ENCODE measurements at regions not wholly inside any gene's neighbourhood (a gene's known extent, or its start where the extent isn't known, plus 50 kb on each side); places are given as distances from the start of the nearest gene placed in this dataset.

- H3K36me3 ChIP-seq (ENCODE audit: control insufficient read depth, insufficient read depth, low read length), result no peaks in the 10 kb centered on the region
- no peak for DNase-seq (ENCODE audit: low read depth)
- no peak for TF ChIP-seq CTCF (IDR thresholded peaks at IDR 0.05; ENCODE audit: insufficient read depth, low read length, poor library complexity, severe bottlenecking)
- no peak overlapping the region for H3K4me3 ChIP-seq (ENCODE audit: low read depth, low read length)
- H3K27me3 ChIP-seq (ENCODE audit: control insufficient read depth, insufficient read depth, low read length), result no peaks in the 10 kb centered on the region
These were observed 1202.3 kb downstream of the GALC start for GRCh38 chr14:86790408-86791364.

- Histone ChIP-seq H3K4me3 (ENCODE audit: low read depth, low read length) (no peak overlapping the region), H3K27me3 (ENCODE audit: control insufficient read depth, insufficient read depth, low read length) (no peaks in the 10 kb centered on the region), H3K36me3 (ENCODE audit: control insufficient read depth, insufficient read depth, low read length) (no peaks in the 10 kb centered on the region)
- no peak for TF ChIP-seq CTCF (IDR thresholded peaks at IDR 0.05; ENCODE audit: insufficient read depth, low read length, poor library complexity, severe bottlenecking)
- no peak for DNase-seq (ENCODE audit: low read depth)
These were observed 1204.8 kb downstream of the GALC start for GRCh38 chr14:86788224-86788623.

GRCh38 chr14:86787717-86788116, 1205.3 kb downstream of the GALC start:
- Histone ChIP-seq H3K36me3 (ENCODE audit: control insufficient read depth, insufficient read depth, low read length) (no peaks in the 10 kb centered on the region), H3K4me3 (ENCODE audit: low read depth, low read length) (no peak overlapping the region), H3K27me3 (ENCODE audit: control insufficient read depth, insufficient read depth, low read length) (no peaks in the 10 kb centered on the region)
- TF ChIP-seq CTCF (IDR thresholded peaks at IDR 0.05; ENCODE audit: insufficient read depth, low read length, poor library complexity, severe bottlenecking), result no peak
- DNase-seq (ENCODE audit: low read depth), result peak; percentile 51

- TF ChIP-seq CTCF (IDR thresholded peaks at IDR 0.05; ENCODE audit: insufficient read depth, low read length, poor library complexity, severe bottlenecking), result no peak
- H3K4me3 ChIP-seq (ENCODE audit: low read depth, low read length), result no peak overlapping the region
These were observed 1210.8 kb downstream of the GALC start for GRCh38 chr14:86782092-86782580.

GRCh38 chr14:86780876-86781510, 1212.0 kb downstream of the GALC start:
- Histone ChIP-seq H3K4me3 (ENCODE audit: low read depth, low read length) (no peak overlapping the region), H3K27me3 (ENCODE audit: control insufficient read depth, insufficient read depth, low read length) (no peaks in the 10 kb centered on the region), H3K36me3 (ENCODE audit: control insufficient read depth, insufficient read depth, low read length) (no peaks in the 10 kb centered on the region)
- no peak for TF ChIP-seq CTCF (IDR thresholded peaks at IDR 0.05; ENCODE audit: insufficient read depth, low read length, poor library complexity, severe bottlenecking)
- no peak for DNase-seq (ENCODE audit: low read depth)

More at GRCh38 chr14:86782092-86782580, 1210.8 kb downstream of the GALC start:
- no peaks in the 10 kb centered on the region for H3K36me3 ChIP-seq (ENCODE audit: control insufficient read depth, insufficient read depth, low read length)
- H3K27me3 ChIP-seq (ENCODE audit: control insufficient read depth, insufficient read depth, low read length), result no peaks in the 10 kb centered on the region
- no peak for DNase-seq (ENCODE audit: low read depth)

All from kidney epithelial cell (primary cell).